Stimulated activated CD8-positive, alpha-beta memory T cell treated with anti-CD3 and anti-CD28 coated beads, Interleukin-7, amount 100 ng/mL, for 24 hours (primary cell): ENCODE measurements at regions not wholly inside any gene's neighbourhood (a gene's known extent, or its start where the extent isn't known, plus 50 kb on each side); places are given as distances from the start of the nearest gene placed in this dataset.

Experiments used
- DNase-seq: peaks from one replicate; pipeline ENCODE4 v3.0.0-alpha.2; 2020; ENCODE audit warnings: low read depth

GRCh38 chr3:6771171-6771570, 89.7 kb upstream of the GRM7 start:
- no peak for DNase-seq

- no peak for DNase-seq
These were observed 81.8 kb upstream of the GRM7 start for GRCh38 chr3:6779140-6779539.

GRCh38 chr3:6781092-6781491, 79.8 kb upstream of the GRM7 start:
- no peak for DNase-seq

- no peak for DNase-seq
These were observed 75.2 kb upstream of the GRM7 start for GRCh38 chr3:6785726-6786125.

- no peak for DNase-seq
These were observed 69.8 kb upstream of the GRM7 start for GRCh38 chr3:6791161-6791560.

GRCh38 chr3:6799264-6799915, 61.5 kb upstream of the GRM7 start:
- peak; percentile 3 for DNase-seq

- no peak for DNase-seq
These were observed 57.3 kb upstream of the GRM7 start for GRCh38 chr3:6803619-6804018.

- no peak for DNase-seq
These were observed 55.7 kb upstream of the GRM7 start for GRCh38 chr3:6805236-6805635.

- no peak for DNase-seq
These were observed 53.9 kb upstream of the GRM7 start for GRCh38 chr3:6806991-6807390.

- DNase-seq = no peak
These were observed 52.8 kb upstream of the GRM7 start for GRCh38 chr3:6807967-6808588.

GRCh38 chr3:6809349-6809748, 51.6 kb upstream of the GRM7 start:
- no peak for DNase-seq
